Neuronal stem cell (in vitro differentiated cells): ENCODE measurements at regions not wholly inside any gene's neighbourhood (a gene's known extent, or its start where the extent isn't known, plus 50 kb on each side); places are given as distances from the start of the nearest gene placed in this dataset.

ENCODE experiments used
- DNase-seq: peaks from one replicate; pipeline ENCODE4 v3.0.0-alpha.2; 2013; ENCODE audit warnings: low spot score
- H2AFZ ChIP-seq: one replicate; pipeline ENCODE4 v1.6.1; 2013; ENCODE audit warnings: mild to moderate bottlenecking, low read length, inconsistent platforms
- H2AK5ac ChIP-seq: 2 replicates; pipeline ENCODE4 v1.6.1; 2013; ENCODE audit warnings: low read depth, mild to moderate bottlenecking, inconsistent platforms, low read length, moderate library complexity, mixed read lengths
- H2BK120ac ChIP-seq: 2 replicates; pipeline ENCODE4 v1.6.1; 2013; ENCODE audit warnings: low read depth, mild to moderate bottlenecking, inconsistent platforms, low read length, moderate library complexity, mixed read lengths
- H2BK12ac ChIP-seq: one replicate; pipeline ENCODE4 v1.6.1; 2013; ENCODE audit warnings: low read length, inconsistent platforms
- H2BK15ac ChIP-seq: 2 replicates; pipeline ENCODE4 v1.6.1; 2013; ENCODE audit warnings: mild to moderate bottlenecking, low read length, inconsistent platforms, mixed read lengths
- H2BK5ac ChIP-seq: one replicate; pipeline ENCODE4 v1.6.1; 2013; ENCODE audit warnings: inconsistent platforms, mild to moderate bottlenecking, low read length, moderate library complexity
- H3K14ac ChIP-seq: one replicate; pipeline ENCODE4 v1.6.1; 2013; ENCODE audit warnings: low read length, inconsistent platforms
- H3K18ac ChIP-seq: 2 replicates; pipeline ENCODE4 v1.6.1; 2013; ENCODE audit warnings: low read length, inconsistent platforms
- H3K23ac ChIP-seq: 2 replicates; pipeline ENCODE4 v1.6.1; 2013; ENCODE audit warnings: low read depth, mild to moderate bottlenecking, mixed read lengths, low read length, inconsistent platforms; ENCODE audit not compliant: poor library complexity
- H3K27ac ChIP-seq: replicated peaks from 3 replicates; pipeline ENCODE4 v1.5.1; 2013; ENCODE audit warnings: low read length, inconsistent platforms
- H3K27me3 ChIP-seq, 3 experiments: 2 replicates each; pipeline ENCODE4 v1.6.1; 2013; ENCODE audit warnings: low read length in 3 of 3, mild to moderate bottlenecking in 2 of 3, inconsistent platforms in 1 of 3, low read depth in 1 of 3, mixed read lengths in 1 of 3, moderate library complexity in 1 of 3; ENCODE audit not compliant: control insufficient read depth in 3 of 3, insufficient read depth in 3 of 3
- H3K36me3 ChIP-seq, 2 donors: replicated peaks in 1 of 2; 2 replicates each; pipeline ENCODE4 v1.6.1; 2013; ENCODE audit warnings: low read length in 2 of 2; ENCODE audit not compliant: control insufficient read depth in 2 of 2, insufficient read depth in 2 of 2
- H3K4ac ChIP-seq: 2 replicates; pipeline ENCODE4 v1.6.1; 2013; ENCODE audit warnings: inconsistent platforms, mild to moderate bottlenecking, low read length, moderate library complexity
- H3K4me1 ChIP-seq, 2 donors: 1 replicate in 1 of 2; 2 replicates in 1 of 2; pipeline ENCODE4 v1.6.1; 2013; ENCODE audit warnings: low read length in 2 of 2, low read depth in 1 of 2; ENCODE audit not compliant: control insufficient read depth in 2 of 2, insufficient read depth in 1 of 2
- H3K4me2 ChIP-seq: one replicate; pipeline ENCODE4 v1.6.1; 2013; ENCODE audit warnings: mild to moderate bottlenecking, low read length, inconsistent platforms; ENCODE audit not compliant: insufficient read depth, poor library complexity, severe bottlenecking
- H3K4me3 ChIP-seq, 2 donors: 2 replicates each; pipeline ENCODE4 v1.5.1; 2013; ENCODE audit warnings: low read length in 2 of 2, mild to moderate bottlenecking in 2 of 2, inconsistent platforms in 1 of 2, moderate library complexity in 1 of 2
- H3K79me1 ChIP-seq: one replicate; pipeline ENCODE4 v1.6.1; 2013; ENCODE audit warnings: low read depth, mild to moderate bottlenecking, inconsistent platforms, low read length, moderate library complexity
- H3K9ac ChIP-seq: one replicate; pipeline ENCODE4 v1.6.1; 2013; ENCODE audit warnings: mild to moderate bottlenecking, low read depth, low read length, inconsistent platforms; ENCODE audit not compliant: poor library complexity
- H3K9me3 ChIP-seq, 2 donors: replicated peaks in 1 of 2; 2 replicates each; pipeline versions ENCODE3 to v1.6.1; 2013; ENCODE audit warnings: low read length in 2 of 2, mild to moderate bottlenecking in 2 of 2, inconsistent platforms in 1 of 2, low read depth in 1 of 2, mixed read lengths in 1 of 2, moderate library complexity in 1 of 2; ENCODE audit not compliant: control insufficient read depth in 2 of 2, insufficient read depth in 1 of 2
- H4K8ac ChIP-seq: one replicate; pipeline ENCODE4 v1.6.1; 2013; ENCODE audit warnings: low read depth, mild to moderate bottlenecking, inconsistent platforms, low read length, moderate library complexity
- H4K91ac ChIP-seq: one replicate; pipeline ENCODE4 v1.6.1; 2013; ENCODE audit warnings: low read length, low read depth, mild to moderate bottlenecking, inconsistent platforms; ENCODE audit not compliant: poor library complexity
- WGBS, 2 donors: extraction: QIAGEN DNeasy Blood & Tissue Kit; methylation state at CpG; one replicate each; pipeline ENCODE4 v1.1.7; 2013; ENCODE audit warnings: missing lambda C conversion rate in 2 of 2, mixed read lengths in 1 of 2; ENCODE audit not compliant: insufficient read length in 2 of 2, insufficient replicate concordance in 1 of 2; ENCODE audit errors: extremely low coverage in 2 of 2; 5-methylcytosine and 5-hydroxymethylcytosine counted together

GRCh38 chr3:184459355-184459754 lies 79.5 kb downstream of the CHRD start:
- no CpG with 5 or more reads among the region's 4 CpGs for WGBS, 2 donors

DNA sequence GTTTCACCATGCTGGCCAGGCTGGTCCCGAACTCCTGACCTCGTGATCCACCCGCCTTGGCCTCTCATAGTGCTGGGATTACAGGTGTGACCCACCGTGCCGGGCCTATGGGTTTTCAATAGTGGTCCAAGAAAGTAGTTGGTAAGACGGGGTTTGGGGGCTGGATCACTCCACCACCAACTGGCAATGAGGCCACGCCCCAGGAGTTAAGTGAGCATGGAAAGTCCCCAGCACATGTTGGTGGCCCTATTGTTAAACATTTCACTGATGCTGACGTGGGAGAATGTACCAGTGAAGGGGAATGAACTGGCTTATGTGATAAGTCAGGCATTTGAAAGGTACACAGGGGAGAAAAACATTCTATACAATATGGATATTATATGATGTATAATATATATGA lies 80.4 kb downstream of the CHRD start:
- Histone ChIP-seq H3K4me1 (no peaks in the 10 kb centered on the region), H2BK12ac (no peak overlapping the region), H3K4me3 (no peak overlapping the region), H3K27ac (no peak overlapping the region), H2BK5ac (no peak overlapping the region), H3K36me3 (no peaks in the 10 kb centered on the region), H4K8ac (no peak overlapping the region), H3K18ac (no peak overlapping the region), H3K79me1 (no peaks in the 10 kb centered on the region), H2AFZ (no peak overlapping the region), H2BK120ac (no peak overlapping the region), H3K14ac (no peak overlapping the region), H3K23ac (no peak overlapping the region), H3K4ac (no peak overlapping the region), H2AK5ac (no peak overlapping the region), H3K9ac (no peak overlapping the region), H2BK15ac (no peak overlapping the region), H4K91ac (no peak overlapping the region), H3K4me2 (no peak overlapping the region), H3K9me3 (no peaks in the 10 kb centered on the region), H3K27me3 (peaks cover 0 to 10% (median 0%) of the 10 kb centered on the region in 3 experiments)
- no CpG with 5 or more reads among the region's 8 CpGs for WGBS, 2 donors
- DNase-seq, result no peak

More at GRCh38 chr3:184459355-184459754, 79.5 kb downstream of the CHRD start:
- H4K91ac ChIP-seq, result no peak overlapping the region
- no peak overlapping the region for H2BK15ac ChIP-seq
- no peak overlapping the region for H3K4ac ChIP-seq
- H2BK120ac ChIP-seq, result no peak overlapping the region
- no peak overlapping the region for H3K18ac ChIP-seq
- H3K14ac ChIP-seq, result no peak overlapping the region
- no peak overlapping the region for H2AFZ ChIP-seq
- H4K8ac ChIP-seq, result no peak overlapping the region
- no peak overlapping the region for H3K4me3 ChIP-seq
- no peak for DNase-seq
- peaks cover 0 to 10% (median 0%) of the 10 kb centered on the region in 3 experiments for H3K27me3 ChIP-seq
- H2BK12ac ChIP-seq, result no peak overlapping the region
- H3K9me3 ChIP-seq, result no peaks in the 10 kb centered on the region
- no peak overlapping the region for H3K4me2 ChIP-seq
- no peaks in the 10 kb centered on the region for H3K36me3 ChIP-seq
- H2BK5ac ChIP-seq, result no peak overlapping the region
- H3K9ac ChIP-seq, result no peak overlapping the region
- H3K79me1 ChIP-seq, result no peaks in the 10 kb centered on the region
- H3K27ac ChIP-seq, result no peak overlapping the region
- H3K4me1 ChIP-seq, result no peaks in the 10 kb centered on the region
- no peak overlapping the region for H2AK5ac ChIP-seq
- no peak overlapping the region for H3K23ac ChIP-seq

GRCh38 chr3:184461219-184461618 lies 81.4 kb downstream of the CHRD start:
- no peak overlapping the region for H2AFZ ChIP-seq
- no peak overlapping the region for H2BK120ac ChIP-seq
- H2BK15ac ChIP-seq, result no peak overlapping the region
- H3K4me2 ChIP-seq, result no peak overlapping the region
- no peak overlapping the region for H3K18ac ChIP-seq
- no peaks in the 10 kb centered on the region for H3K9me3 ChIP-seq
- H3K9ac ChIP-seq, result no peak overlapping the region
- H3K4me3 ChIP-seq, result no peak overlapping the region
- H3K23ac ChIP-seq, result no peak overlapping the region
- H2BK12ac ChIP-seq, result no peak overlapping the region
- no peak overlapping the region for H3K14ac ChIP-seq
- H4K91ac ChIP-seq, result no peak overlapping the region
- H4K8ac ChIP-seq, result no peak overlapping the region
- H2BK5ac ChIP-seq, result no peak overlapping the region
- no CpG with 5 or more reads among the region's 6 CpGs for WGBS, 2 donors
- H3K27me3 ChIP-seq, result peaks cover 0 to 10% (median 0%) of the 10 kb centered on the region in 3 experiments
- H3K36me3 ChIP-seq, result no peaks in the 10 kb centered on the region
- H3K27ac ChIP-seq, result no peak overlapping the region
- no peaks in the 10 kb centered on the region for H3K4me1 ChIP-seq
- no peak overlapping the region for H2AK5ac ChIP-seq
- DNase-seq, result no peak
- no peaks in the 10 kb centered on the region for H3K79me1 ChIP-seq
- H3K4ac ChIP-seq, result no peak overlapping the region

DNA sequence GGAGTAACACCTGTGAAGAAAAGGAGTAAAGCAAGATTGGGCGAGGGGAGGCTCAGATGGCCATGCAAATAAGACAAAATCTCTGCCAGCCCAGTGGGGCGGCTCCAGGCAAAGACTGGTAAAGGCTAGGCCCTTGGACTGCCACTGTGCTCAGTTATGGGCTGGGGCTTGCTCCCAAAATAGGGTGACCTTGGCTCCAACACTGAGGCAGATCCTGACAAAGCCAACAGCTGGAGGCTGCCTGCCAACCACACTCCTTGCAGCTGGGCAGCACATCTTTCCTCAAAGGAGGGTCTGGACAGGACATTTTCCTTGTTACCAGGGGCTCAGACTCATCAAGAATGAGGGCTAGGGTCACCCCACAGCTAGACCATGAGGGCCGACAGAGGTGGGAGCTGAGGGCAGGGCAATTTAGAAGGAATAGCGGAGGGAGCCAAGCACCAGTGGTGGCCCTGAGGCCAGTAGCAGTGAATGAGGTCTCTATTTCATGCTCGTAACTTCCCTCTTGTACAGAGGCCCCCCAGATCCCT lies 86.1 kb downstream of the CHRD start:
- Histone ChIP-seq H3K36me3 (no peaks in the 10 kb centered on the region), H2BK15ac (no peak overlapping the region), H3K4ac (no peak overlapping the region), H3K14ac (no peak overlapping the region), H3K9me3 (no peaks in the 10 kb centered on the region), H3K9ac (no peak overlapping the region), H2BK120ac (no peak overlapping the region), H2BK12ac (peak overlapping the region; percentile 47), H3K27me3 (peaks cover 0 to 20% (median 0%) of the 10 kb centered on the region in 3 experiments), H2AK5ac (no peak overlapping the region), H3K4me2 (no peak overlapping the region), H2BK5ac (no peak overlapping the region), H3K27ac (no peak overlapping the region), H4K91ac (no peak overlapping the region), H4K8ac (no peak overlapping the region), H3K79me1 (no peaks in the 10 kb centered on the region), H3K4me3 (no peak overlapping the region), H3K23ac (no peak overlapping the region), H2AFZ (no peak overlapping the region), H3K18ac (no peak overlapping the region), H3K4me1 (peaks cover 0 to 2% of the 10 kb centered on the region in 2 donors)
- no CpG with 5 or more reads among the region's 5 CpGs for WGBS, 2 donors
- DNase-seq, result no peak
